H9 (cell line): ENCODE measurements at regions not wholly inside any gene's neighbourhood (a gene's known extent, or its start where the extent isn't known, plus 50 kb on each side); places are given as distances from the start of the nearest gene placed in this dataset.

Experiments
- DNase-seq: peaks from one replicate; pipeline ENCODE4 v3.0.0-alpha.2; 2017
- H2AFZ ChIP-seq: one replicate; pipeline ENCODE4 v1.6.1; 2013; ENCODE audit warnings: mild to moderate bottlenecking, low read length, control low read depth, moderate library complexity
- H2AK5ac ChIP-seq: 2 replicates; pipeline ENCODE4 v1.6.1; 2013; ENCODE audit warnings: low read length, control low read depth, mixed read lengths; ENCODE audit not compliant: insufficient read length
- H2BK120ac ChIP-seq: one replicate; pipeline ENCODE4 v1.6.1; 2013; ENCODE audit warnings: low read depth, mild to moderate bottlenecking, low read length, control low read depth, inconsistent platforms; ENCODE audit not compliant: poor library complexity, severe bottlenecking
- H2BK12ac ChIP-seq: 2 replicates; pipeline ENCODE4 v1.6.1; 2013; ENCODE audit warnings: low read length, control low read depth, mixed read lengths, low read depth; ENCODE audit not compliant: insufficient read length
- H2BK15ac ChIP-seq: 2 replicates; pipeline ENCODE4 v1.6.1; 2013; ENCODE audit warnings: low read depth, low read length, control low read depth
- H2BK20ac ChIP-seq: one replicate; pipeline ENCODE4 v1.6.1; 2013; ENCODE audit warnings: low read depth, mild to moderate bottlenecking, low read length, control low read depth, inconsistent platforms; ENCODE audit not compliant: poor library complexity, severe bottlenecking
- H2BK5ac ChIP-seq: 2 replicates; pipeline ENCODE4 v1.6.1; 2013; ENCODE audit warnings: low read length, control low read depth, mixed read lengths; ENCODE audit not compliant: insufficient read length
- H3K14ac ChIP-seq: 2 replicates; pipeline ENCODE4 v1.6.1; 2013; ENCODE audit warnings: low read length, control low read depth; ENCODE audit not compliant: insufficient read depth
- H3K18ac ChIP-seq: 2 replicates; pipeline ENCODE4 v1.6.1; 2013; ENCODE audit warnings: low read depth, mild to moderate bottlenecking, mixed read lengths, low read length, control low read depth; ENCODE audit not compliant: insufficient read length
- H3K23ac ChIP-seq: 2 replicates; pipeline ENCODE4 v1.6.1; 2013; ENCODE audit warnings: low read length, control low read depth, mixed read lengths, low read depth; ENCODE audit not compliant: insufficient read length
- H3K23me2 ChIP-seq: 2 replicates; pipeline ENCODE4 v1.6.1; 2013; ENCODE audit warnings: low read depth, mild to moderate bottlenecking, mixed read lengths, low read length, control low read depth; ENCODE audit not compliant: insufficient read length, poor library complexity, severe bottlenecking
- H3K27ac ChIP-seq: 2 replicates; pipeline ENCODE4 v1.5.1; 2013; ENCODE audit warnings: low read length, control low read depth, mixed read lengths, low read depth; ENCODE audit not compliant: insufficient read length
- H3K27me3 ChIP-seq: 2 replicates; pipeline ENCODE4 v1.6.1; 2013; ENCODE audit warnings: low read length, control low read depth, inconsistent platforms; ENCODE audit not compliant: insufficient read depth
- H3K4ac ChIP-seq: 2 replicates; pipeline ENCODE4 v1.6.1; 2013; ENCODE audit warnings: low read depth, mild to moderate bottlenecking, control low read depth, inconsistent platforms, low read length, moderate library complexity
- H3K4me1 ChIP-seq: 2 replicates; pipeline ENCODE4 v1.6.1; 2013; ENCODE audit warnings: low read length, control low read depth, inconsistent platforms; ENCODE audit not compliant: insufficient read depth
- H3K4me2 ChIP-seq: 2 replicates; pipeline ENCODE4 v1.6.1; 2013; ENCODE audit warnings: low read length, control low read depth, mixed read lengths; ENCODE audit not compliant: insufficient read length, insufficient read depth
- H3K56ac ChIP-seq: 2 replicates; pipeline ENCODE4 v1.6.1; 2013; ENCODE audit warnings: low read depth, mild to moderate bottlenecking, mixed read lengths, low read length, control low read depth; ENCODE audit not compliant: insufficient read length
- H3K79me1 ChIP-seq: 2 replicates; pipeline ENCODE4 v1.6.1; 2013; ENCODE audit warnings: low read depth, mild to moderate bottlenecking, moderate library complexity, low read length, control low read depth, inconsistent platforms; ENCODE audit not compliant: insufficient read depth, poor library complexity, severe bottlenecking
- H3K79me2 ChIP-seq: 2 replicates; pipeline ENCODE4 v1.6.1; 2013; ENCODE audit warnings: low read length, control low read depth, inconsistent platforms; ENCODE audit not compliant: insufficient read depth
- H3K9ac ChIP-seq: 2 replicates; pipeline ENCODE4 v1.6.1; 2013; ENCODE audit warnings: low read length, control low read depth, mixed read lengths; ENCODE audit not compliant: insufficient read length; ENCODE audit errors: extremely low read depth
- H3K9me3 ChIP-seq: one replicate; pipeline ENCODE4 v1.6.1; 2013; ENCODE audit warnings: low read depth, low read length, inconsistent platforms; ENCODE audit not compliant: control insufficient read depth
- H3T11ph ChIP-seq: one replicate; pipeline ENCODE4 v1.6.1; 2013; ENCODE audit warnings: mild to moderate bottlenecking, low read length, control low read depth, inconsistent platforms
- H4K20me1 ChIP-seq: one replicate; pipeline ENCODE4 v1.6.1; 2013; ENCODE audit not compliant: control insufficient read depth, insufficient read length, insufficient read depth
- H4K5ac ChIP-seq: 2 replicates; pipeline ENCODE4 v1.6.1; 2013; ENCODE audit warnings: low read depth, mild to moderate bottlenecking, mixed read lengths, low read length, control low read depth; ENCODE audit not compliant: insufficient read length
- H4K8ac ChIP-seq: replicated peaks from 2 replicates; pipeline ENCODE4 v1.6.1; 2013; ENCODE audit warnings: low read length, control low read depth, mixed read lengths, low read depth; ENCODE audit not compliant: insufficient read length
- H4K91ac ChIP-seq: 2 replicates; pipeline ENCODE4 v1.6.1; 2013; ENCODE audit warnings: low read depth, mild to moderate bottlenecking, moderate library complexity, mixed read lengths, low read length, control low read depth; ENCODE audit not compliant: insufficient read length
- H3K27ac Mint-ChIP-seq, 3 experiments: 2 replicates in 2 of 3; 3 replicates in 1 of 3; pipeline ENCODE4 v1.8.0; 2020 to 2021; ENCODE audit warnings: mixed read lengths in 3 of 3, mild to moderate bottlenecking in 1 of 3, moderate library complexity in 1 of 3
- H3K27me3 Mint-ChIP-seq: 2 replicates; pipeline ENCODE4 v1.8.0; 2021; ENCODE audit warnings: low read depth, mild to moderate bottlenecking, moderate library complexity, mixed read lengths
- H3K36me3 Mint-ChIP-seq, 3 experiments: 2 replicates in 2 of 3; 3 replicates in 1 of 3; pipeline ENCODE4 v1.8.0; 2020 to 2021; ENCODE audit warnings: low read depth in 3 of 3, mixed read lengths in 3 of 3; ENCODE audit not compliant: insufficient read depth in 1 of 3
- H3K4me1 Mint-ChIP-seq, 2 experiments: 2 replicates each; pipeline ENCODE4 v1.8.0; 2020; ENCODE audit warnings: mixed read lengths in 2 of 2
- H3K4me3 Mint-ChIP-seq, 2 experiments: 2 replicates in 1 of 2; 3 replicates in 1 of 2; pipeline ENCODE4 v1.8.0; 2020 to 2021; ENCODE audit warnings: mild to moderate bottlenecking in 2 of 2, mixed read lengths in 2 of 2, moderate library complexity in 1 of 2
- H3K9me3 Mint-ChIP-seq, 2 experiments: 2 replicates in 1 of 2; 3 replicates in 1 of 2; pipeline ENCODE4 v1.8.0; 2020; ENCODE audit warnings: mild to moderate bottlenecking in 2 of 2, mixed read lengths in 2 of 2, moderate library complexity in 1 of 2
- WGBS: extraction: QIAGEN DNeasy Blood & Tissue Kit; methylation state at CpG from one replicate; pipeline ENCODE4 v1.1.7; 2013; ENCODE audit warnings: missing lambda C conversion rate, low lambda C conversion rate, mixed read lengths; ENCODE audit not compliant: insufficient read length; ENCODE audit errors: extremely low coverage; 5-methylcytosine and 5-hydroxymethylcytosine counted together
- TF ChIP-seq, protein P1 (sequence below): fragments of 200-600 bp; sonication (generic); conservative IDR thresholded peaks from 3 replicates; pipeline ENCODE4 v1.8.0; 2021; ENCODE audit warnings: antibody characterized with exemption, mild to moderate bottlenecking

DNA sequence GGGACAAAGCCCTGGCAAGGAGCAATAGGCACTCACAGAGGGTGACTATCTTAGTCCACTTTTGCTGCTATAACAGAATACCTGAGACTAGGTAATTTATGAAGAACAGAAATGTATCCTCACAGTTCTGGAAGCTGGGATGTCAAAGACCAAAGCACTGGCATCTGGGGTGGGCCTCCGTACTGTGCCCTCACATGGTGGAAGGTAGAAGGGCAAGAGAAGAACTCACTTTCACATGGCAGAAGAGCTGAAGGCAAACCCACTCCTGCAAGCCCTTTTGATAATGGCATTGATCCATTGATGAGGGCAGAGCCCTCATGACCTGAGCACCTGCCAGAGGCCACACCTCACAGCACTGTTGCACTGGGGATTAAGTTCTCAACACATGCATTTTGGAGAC lies 173.4 kb upstream of the C2CD4B start:
- TF ChIP-seq, protein P1, sequence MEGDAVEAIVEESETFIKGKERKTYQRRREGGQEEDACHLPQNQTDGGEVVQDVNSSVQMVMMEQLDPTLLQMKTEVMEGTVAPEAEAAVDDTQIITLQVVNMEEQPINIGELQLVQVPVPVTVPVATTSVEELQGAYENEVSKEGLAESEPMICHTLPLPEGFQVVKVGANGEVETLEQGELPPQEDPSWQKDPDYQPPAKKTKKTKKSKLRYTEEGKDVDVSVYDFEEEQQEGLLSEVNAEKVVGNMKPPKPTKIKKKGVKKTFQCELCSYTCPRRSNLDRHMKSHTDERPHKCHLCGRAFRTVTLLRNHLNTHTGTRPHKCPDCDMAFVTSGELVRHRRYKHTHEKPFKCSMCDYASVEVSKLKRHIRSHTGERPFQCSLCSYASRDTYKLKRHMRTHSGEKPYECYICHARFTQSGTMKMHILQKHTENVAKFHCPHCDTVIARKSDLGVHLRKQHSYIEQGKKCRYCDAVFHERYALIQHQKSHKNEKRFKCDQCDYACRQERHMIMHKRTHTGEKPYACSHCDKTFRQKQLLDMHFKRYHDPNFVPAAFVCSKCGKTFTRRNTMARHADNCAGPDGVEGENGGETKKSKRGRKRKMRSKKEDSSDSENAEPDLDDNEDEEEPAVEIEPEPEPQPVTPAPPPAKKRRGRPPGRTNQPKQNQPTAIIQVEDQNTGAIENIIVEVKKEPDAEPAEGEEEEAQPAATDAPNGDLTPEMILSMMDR = peak; percentile 35; the same call in 1 of the 3 replicates
- H3K23me2 ChIP-seq = no peaks in the 10 kb centered on the region
- Mint-ChIP-seq H3K9me3 (peaks cover 5 to 7% of the 10 kb centered on the region in 2 experiments), H3K27ac (no peak overlapping the region), H3K36me3 (peaks cover 0 to 10% (median 0%) of the 10 kb centered on the region in 3 experiments; a peak in 2 of 7 replicates), H3K4me1 (peaks cover 0 to 5% of the 10 kb centered on the region in 2 experiments; a peak in 2 of 4 replicates), H3K27me3 (peaks cover 4% of the 10 kb centered on the region), H3K4me3 (no peak overlapping the region)
- H3K4me2 ChIP-seq = no peak overlapping the region
- no peak overlapping the region for H4K91ac ChIP-seq
- H3K18ac ChIP-seq = no peak overlapping the region
- H3K9ac ChIP-seq = no peak overlapping the region
- no peaks in the 10 kb centered on the region for H3K79me2 ChIP-seq
- H2AFZ ChIP-seq = no peak overlapping the region
- no peak overlapping the region for H2BK5ac ChIP-seq
- WGBS = no CpG with 5 or more reads among the region's 1 CpG
- H2BK15ac ChIP-seq = no peak overlapping the region
- H2BK20ac ChIP-seq = no peak overlapping the region
- H3T11ph ChIP-seq = no peak overlapping the region
- no peaks in the 10 kb centered on the region for H3K9me3 ChIP-seq
- no peak overlapping the region for H4K5ac ChIP-seq
- H3K4ac ChIP-seq = no peak overlapping the region
- no peak overlapping the region for H2BK12ac ChIP-seq
- H2BK120ac ChIP-seq = no peak overlapping the region
- no peak overlapping the region for H3K23ac ChIP-seq
- H4K8ac ChIP-seq = no peak overlapping the region
- H3K79me1 ChIP-seq = no peaks in the 10 kb centered on the region
- H3K14ac ChIP-seq = no peak overlapping the region
- H3K27me3 ChIP-seq = no peaks in the 10 kb centered on the region
- no peaks in the 10 kb centered on the region for H3K4me1 ChIP-seq
- no peak for DNase-seq
- H3K27ac ChIP-seq = no peak overlapping the region
- H2AK5ac ChIP-seq = no peak overlapping the region
- peaks cover 2% of the 10 kb centered on the region for H4K20me1 ChIP-seq
- H3K56ac ChIP-seq = no peak overlapping the region
